ENCODE measurements at regions not wholly inside any gene's neighbourhood (a gene's known extent, or its start where the extent isn't known, plus 50 kb on each side); places are given as distances from the start of the nearest gene placed in this dataset.
"Not testable (repeated sequence)": the region's sequence is repeated elsewhere in the genome, so short reads cannot be mapped to it uniquely, and the experiment has no call there.

- no peak for DNase-seq
Observed at GRCh38 chr5:1748271-1748670, 51.4 kb downstream of the MRPL36 start.

GRCh38 chr5:1747803-1748085, 51.9 kb downstream of the MRPL36 start:
- DNase-seq = no peak

DNA sequence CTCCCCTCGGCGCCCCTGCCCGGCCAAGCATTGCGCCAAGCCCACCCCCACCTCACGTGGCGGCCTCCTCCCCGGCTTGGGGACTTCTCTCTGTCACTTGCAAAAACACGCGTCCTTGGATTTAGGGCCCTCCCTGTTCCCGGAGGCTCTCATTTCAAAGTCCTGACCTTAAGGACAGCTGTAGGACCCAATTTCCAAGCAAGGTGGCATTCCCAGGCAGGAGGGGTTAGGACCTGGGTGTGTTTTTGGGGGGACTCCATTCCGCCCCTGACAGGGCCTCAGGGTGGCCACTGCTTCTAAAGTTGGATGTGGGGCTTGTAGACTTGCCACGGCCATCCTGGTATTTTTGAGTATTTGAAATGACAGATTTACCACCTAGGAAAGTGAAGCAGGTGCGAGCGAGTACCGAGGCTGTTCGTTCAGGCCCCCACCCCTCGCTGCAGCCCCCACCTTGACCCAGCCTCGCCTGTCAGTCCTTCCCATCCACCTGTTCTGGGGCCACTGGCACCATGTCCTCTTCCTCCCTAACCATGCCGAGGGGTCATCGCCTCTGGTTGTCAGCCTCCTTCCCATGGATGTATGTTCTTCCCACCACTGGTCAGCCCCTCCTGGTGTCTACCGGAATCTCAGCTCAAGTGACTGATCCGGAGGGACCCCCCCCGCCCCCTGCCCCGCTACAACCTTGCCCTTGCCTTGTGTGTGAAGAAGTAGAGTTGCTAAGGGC, 52.4 kb downstream of the MRPL36 start:
- no peak for DNase-seq

DNA sequence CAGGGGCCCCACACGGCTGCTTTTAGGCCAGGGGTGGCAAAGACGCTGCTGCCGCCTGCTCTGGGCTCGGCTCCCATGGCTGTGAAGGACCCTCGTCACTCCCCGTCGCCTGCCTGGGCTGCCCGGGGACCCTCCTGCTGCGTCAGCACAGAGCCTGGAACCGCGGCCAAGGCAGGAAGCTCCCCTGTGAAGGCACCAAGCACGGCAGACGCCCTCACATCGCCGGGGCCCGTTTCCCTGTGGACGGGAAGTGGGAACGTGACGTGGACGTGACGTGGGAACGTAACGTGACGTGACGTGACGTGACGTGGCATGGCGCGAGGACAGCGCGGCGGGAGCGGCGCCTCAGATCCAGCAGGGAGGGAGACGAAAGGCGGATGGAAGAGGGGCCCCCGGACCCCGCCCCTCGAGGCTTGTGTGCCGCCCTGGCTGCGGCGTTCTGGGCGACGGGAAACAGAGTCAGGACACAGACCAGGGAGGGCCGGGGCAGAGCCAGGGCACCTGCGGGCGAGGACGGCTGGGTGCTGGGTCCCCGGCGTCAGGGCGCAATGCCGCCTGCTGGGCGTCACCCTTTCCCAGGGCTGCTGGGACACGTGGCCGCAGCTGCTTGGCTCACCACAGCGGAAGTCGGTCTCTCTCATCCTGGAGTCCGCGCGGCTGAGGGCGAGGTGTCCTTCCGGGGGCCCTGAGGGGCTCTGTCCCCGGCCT, 53.1 kb downstream of the MRPL36 start:
- DNase-seq = no peak

GRCh38 chr5:1745796-1746370, 53.8 kb downstream of the MRPL36 start:
- no peak for DNase-seq

DNA sequence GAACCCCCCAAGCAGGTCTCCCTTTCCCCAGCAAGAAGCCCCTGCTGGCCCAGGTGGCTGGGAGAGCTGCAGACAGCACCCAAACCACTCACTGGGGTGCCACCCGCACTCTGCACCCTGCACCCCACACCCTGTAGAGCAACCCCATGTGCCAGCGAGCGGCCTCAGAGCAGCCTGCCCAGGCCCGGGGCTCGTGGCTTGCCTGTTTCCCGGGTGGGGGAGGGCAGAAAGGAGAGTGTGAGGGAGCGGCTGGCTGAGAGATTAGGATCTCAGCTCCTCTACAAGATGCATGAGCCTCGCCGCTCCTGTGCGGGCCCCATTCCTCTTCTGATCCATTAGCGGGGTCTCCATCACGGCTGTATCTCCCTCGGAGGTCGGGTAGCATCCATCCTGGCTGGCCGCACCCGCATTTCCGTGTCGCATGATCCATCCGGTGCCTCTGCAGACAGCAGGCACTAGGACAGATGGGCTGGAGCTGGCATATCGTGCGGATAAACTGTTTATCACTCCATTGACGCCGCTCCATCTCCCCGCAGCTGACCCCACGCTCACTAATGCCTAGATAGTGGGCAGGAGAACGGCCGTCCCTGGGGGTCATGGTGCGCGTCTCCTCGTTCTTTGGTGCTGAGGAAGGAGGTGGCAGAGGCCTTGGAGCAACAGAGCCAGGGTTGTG, 54.4 kb downstream of the MRPL36 start:
- no peak for DNase-seq

DNA sequence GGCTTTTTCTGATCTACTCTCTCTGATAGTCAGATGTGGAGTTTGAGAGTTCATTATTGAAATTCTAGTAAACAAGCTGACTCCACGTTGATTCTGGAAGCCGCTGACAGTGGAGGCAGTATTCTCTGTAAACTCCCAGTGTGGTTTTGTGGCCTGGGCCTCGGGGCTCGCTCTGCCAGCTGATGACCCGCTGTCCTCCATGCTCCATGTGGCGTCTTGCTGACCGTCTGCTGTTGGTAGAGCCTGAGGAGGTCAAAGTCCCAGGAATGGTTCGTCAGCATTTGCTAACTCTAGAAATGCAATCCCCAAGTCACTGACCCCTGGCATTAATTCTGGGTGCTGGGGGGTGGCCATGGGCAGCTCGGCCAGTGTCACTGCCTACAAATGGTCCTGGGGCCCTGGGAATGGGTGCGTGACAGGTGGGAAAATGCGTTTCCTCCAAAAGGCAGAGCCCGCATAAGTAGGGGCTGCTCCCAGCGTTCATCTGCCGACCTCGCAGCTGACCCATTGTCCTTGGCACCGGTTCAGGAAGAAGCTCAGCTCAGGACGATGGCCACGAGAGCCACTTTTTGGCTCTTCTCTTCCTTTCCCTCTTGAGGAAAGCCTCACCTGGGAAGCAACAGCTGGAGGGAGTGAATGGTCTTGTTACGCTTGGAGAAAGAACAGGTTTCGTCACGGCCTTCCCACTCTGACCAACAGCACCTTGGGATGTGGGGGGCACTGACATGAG, 55.1 kb downstream of the MRPL36 start:
- DNase-seq = no peak

GRCh38 chr5:1743769-1744085, 55.9 kb downstream of the MRPL36 start:
- DNase-seq = no peak

- DNase-seq = no peak
Observed at GRCh38 chr5:1743061-1743768, 56.4 kb downstream of the MRPL36 start.

DNA sequence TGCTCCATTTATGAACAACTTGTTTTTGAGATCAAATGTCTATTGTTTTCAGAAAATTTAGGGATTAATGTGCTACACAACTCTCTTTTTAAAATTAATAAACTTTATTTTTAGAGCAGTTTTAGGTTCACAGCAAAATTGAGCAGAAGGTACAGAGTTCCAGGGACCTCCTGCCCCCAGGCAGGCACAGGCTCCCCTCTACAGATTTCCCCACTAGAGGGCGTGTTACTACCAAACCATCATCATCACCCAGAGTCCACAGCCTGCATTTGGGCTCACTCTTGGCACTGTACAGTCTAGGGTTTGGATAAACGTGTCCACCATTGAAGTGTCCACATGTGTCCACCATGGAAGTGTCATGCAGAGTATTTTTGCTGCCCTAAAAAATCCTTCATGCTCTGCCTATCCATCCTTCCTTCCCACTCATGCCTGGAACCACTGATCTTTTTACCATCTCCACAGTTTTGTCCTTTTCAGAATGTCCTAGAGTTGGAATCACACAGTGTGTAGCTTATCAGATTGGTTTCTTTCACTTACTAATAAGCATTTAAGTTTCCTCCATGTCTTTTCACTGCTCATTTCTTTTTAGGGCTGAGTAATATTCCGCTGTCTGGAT, 61.7 kb downstream of the MRPL36 start:
- DNase-seq = peak; percentile 54

DNA sequence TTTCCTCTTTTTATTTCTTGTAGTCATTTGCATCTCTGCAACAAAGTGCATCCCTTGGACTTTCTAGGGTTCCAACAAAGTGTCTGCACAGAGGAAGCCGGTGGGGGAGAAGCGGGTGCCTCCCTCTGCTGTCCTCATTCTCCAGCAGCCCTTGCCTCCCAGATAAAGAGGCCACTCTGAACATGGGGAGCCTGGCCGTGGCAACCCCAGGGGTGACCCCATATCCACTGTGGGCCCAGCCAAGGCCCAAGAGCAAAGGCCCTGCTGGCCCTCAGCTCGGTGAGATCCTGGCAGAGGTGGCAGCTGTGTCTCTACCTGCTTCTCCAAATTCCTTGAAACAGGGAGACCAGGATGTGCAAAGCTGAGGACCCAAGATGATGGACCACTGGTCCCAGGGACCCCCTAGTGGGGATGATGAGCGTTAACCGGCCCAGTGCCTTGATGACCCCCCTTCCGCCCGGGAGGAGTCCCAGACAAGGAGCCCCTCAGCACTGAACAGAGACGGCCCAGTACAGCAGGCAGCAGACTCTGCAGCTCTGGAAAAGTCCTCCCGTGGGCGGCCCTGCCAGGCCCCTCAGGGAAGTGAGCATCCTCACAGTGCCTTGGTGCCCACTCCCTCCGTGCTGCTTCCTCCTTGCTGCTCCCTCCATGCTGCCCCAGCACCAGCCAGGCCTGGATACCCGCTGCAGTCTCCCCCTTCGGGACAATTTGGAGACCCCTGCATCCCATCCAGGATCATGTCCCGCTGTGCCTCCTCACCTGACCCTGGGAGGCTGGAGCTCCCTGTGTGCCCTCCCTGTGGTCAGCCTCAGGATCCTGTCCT, 62.5 kb downstream of the MRPL36 start:
- no peak for DNase-seq

GRCh38 chr5:1736065-1736464, 63.6 kb downstream of the MRPL36 start:
- DNase-seq = no peak

DNA sequence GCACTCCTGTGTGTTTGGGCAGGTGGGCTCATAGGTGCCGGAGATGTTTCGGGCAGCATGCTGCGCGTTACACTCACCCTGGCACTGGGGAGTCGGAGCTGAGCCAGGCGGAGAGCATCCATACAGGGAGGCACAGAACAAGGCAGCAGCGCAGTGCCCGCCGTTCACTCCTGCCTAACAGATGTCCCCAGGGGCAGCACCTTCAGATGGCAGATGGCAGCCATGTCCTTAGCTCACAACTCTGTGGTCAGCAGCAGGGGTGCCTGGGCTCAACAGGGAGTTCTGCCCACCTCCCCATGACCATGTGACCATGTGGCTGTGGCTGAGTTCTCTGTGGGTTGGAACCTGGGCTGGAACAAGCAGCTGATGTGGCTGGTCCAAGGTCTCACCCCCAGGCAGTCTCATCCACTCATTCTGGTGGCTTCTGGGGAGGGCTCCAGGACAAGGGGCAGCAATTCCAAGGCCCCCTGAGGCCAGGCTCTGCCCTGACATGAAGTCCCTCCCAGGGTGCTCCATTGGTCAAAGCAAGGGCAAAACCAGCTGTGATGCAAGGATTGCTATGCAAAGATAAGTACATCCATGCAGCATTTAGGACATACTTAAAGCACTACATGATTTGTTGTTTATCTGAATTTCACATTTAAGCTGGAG, 64.2 kb downstream of the MRPL36 start:
- no peak for DNase-seq

- DNase-seq = no peak
Observed at GRCh38 chr5:1734908-1735289, 64.7 kb downstream of the MRPL36 start.

DNA sequence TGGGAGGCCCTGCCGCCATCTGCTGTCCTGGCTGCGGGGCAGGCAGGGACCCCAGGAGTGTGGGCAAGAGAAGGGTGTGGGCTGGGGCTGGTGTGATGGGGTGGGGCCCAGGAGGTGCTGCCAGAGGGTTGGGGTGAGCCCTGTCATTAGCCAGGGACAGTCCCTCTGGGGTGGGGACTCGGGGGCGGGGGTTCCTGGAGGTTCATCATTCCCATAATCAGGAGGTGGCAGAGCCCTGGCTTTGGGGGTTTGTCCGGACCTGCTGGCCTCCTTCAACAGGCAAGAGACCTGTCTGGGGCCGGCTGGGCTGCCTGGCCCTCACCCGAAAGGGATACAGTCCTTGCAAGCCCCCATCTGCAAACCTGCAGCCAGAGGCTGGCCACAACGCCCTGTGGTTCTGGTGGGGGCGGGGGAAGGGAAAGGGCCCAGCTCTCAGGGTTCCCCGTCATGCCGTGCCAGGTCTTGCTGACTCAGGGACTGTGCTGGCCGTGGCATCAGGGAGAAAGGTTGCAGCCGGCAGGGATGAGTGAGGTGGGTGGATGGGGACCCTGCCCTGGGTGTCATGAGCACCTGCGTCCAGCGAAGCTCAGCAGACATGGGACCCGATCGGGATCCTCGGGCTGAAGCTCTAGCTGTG, 65.2 kb downstream of the MRPL36 start:
- no peak for DNase-seq

GRCh38 chr5:1733369-1733768, 66.3 kb downstream of the MRPL36 start:
- DNase-seq = no peak

DNA sequence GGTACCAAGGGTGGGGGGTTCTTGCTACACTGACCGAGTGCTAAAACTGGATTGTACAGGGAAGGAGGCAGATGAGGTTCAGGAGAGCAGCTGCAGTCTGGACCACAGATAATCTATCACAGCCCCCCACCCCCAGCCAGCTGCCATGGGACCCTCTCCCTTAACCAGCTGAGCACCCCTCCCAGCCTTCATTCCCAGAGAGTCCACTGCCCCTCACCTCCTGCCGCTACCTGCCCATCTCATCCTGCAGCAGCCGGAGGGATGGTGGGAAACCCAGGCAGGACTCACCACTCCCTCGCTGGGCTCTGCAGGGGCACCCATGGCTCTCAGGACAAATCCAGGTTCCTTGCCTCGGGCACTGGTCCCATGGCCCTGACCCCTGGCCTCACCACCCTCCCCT, 66.7 kb downstream of the MRPL36 start:
- no peak for DNase-seq

GRCh38 chr5:1732238-1732941, 67.2 kb downstream of the MRPL36 start:
- DNase-seq = peak; percentile 21

DNA sequence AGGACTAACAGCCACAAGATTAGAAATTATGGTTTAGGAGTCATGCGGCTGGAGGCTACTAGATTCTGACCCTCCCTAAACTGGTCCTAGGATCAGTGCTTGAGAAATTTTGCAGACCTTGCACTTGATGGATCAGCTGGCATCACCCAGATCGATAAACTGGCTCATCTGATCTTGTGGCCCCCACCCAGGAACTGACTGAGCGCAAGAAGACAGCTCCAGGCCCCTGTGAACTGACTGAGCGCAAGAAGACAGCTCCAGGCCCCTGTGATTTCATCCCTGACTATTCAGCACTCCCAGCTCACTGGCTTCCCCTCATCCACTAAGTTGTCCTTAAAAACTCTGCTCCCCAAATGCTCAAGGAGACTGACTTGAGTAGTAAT, 67.8 kb downstream of the MRPL36 start:
- not testable (repeated sequence) for DNase-seq

All from hematopoietic multipotent progenitor cell treated with erythropoietin and hydrocortisone succinate and interleukin-3 and kit ligand, for 4 days (in vitro differentiated cells).